ENCODE measurements at regions not wholly inside any gene's neighbourhood (a gene's known extent, or its start where the extent isn't known, plus 50 kb on each side); places are given as distances from the start of the nearest gene placed in this dataset.
"Not testable (repeated sequence)": the region's sequence is repeated elsewhere in the genome, so short reads cannot be mapped to it uniquely, and the experiment has no call there.

- not testable (repeated sequence) for DNase-seq
Measured at GRCh38 chr7:76918619-76919018, 113.5 kb downstream of the SPDYE17 start.

- not testable (repeated sequence) for DNase-seq
Measured at GRCh38 chr7:76914361-76914760, 117.8 kb downstream of the SPDYE17 start.

- not testable (repeated sequence) for DNase-seq
Measured at GRCh38 chr7:76912011-76912814, 119.9 kb downstream of the SPDYE17 start.

GRCh38 chr7:76904688-76905087, 127.5 kb downstream of the SPDYE17 start:
- not testable (repeated sequence) for DNase-seq

GRCh38 chr7:76901944-76902710, 130.0 kb downstream of the SPDYE17 start:
- not testable (repeated sequence) for DNase-seq

GRCh38 chr7:76898807-76899206, 133.4 kb downstream of the SPDYE17 start:
- DNase-seq = not testable (repeated sequence)

- not testable (repeated sequence) for DNase-seq
Measured at GRCh38 chr7:76897007-76897406, 135.2 kb downstream of the SPDYE17 start.

GRCh38 chr7:76895696-76896095, 136.5 kb downstream of the SPDYE17 start:
- not testable (repeated sequence) for DNase-seq

- DNase-seq = not testable (repeated sequence)
Measured at GRCh38 chr7:76891771-76892170, 140.4 kb downstream of the SPDYE17 start.

- DNase-seq = not testable (repeated sequence)
Measured at GRCh38 chr7:76879733-76880288, 152.3 kb downstream of the SPDYE17 start.

GRCh38 chr7:76875760-76876159, 156.4 kb downstream of the SPDYE17 start:
- not testable (repeated sequence) for DNase-seq

- DNase-seq = not testable (repeated sequence)
Measured at GRCh38 chr7:76870504-76870808, 161.7 kb downstream of the SPDYE17 start.

GRCh38 chr7:76867364-76867889, 164.7 kb downstream of the SPDYE17 start:
- not testable (repeated sequence) for DNase-seq

GRCh38 chr7:76863150-76863773, 168.9 kb downstream of the SPDYE17 start:
- not testable (repeated sequence) for DNase-seq

GRCh38 chr7:76862241-76862640, 169.9 kb downstream of the SPDYE17 start:
- DNase-seq = not testable (repeated sequence)

- DNase-seq = not testable (repeated sequence)
Measured at GRCh38 chr7:76859933-76860332, 172.2 kb downstream of the SPDYE17 start.

GRCh38 chr7:76854631-76855030, 177.5 kb downstream of the SPDYE17 start:
- DNase-seq = not testable (repeated sequence)

GRCh38 chr7:76852787-76853584, 179.2 kb downstream of the SPDYE17 start:
- DNase-seq = not testable (repeated sequence)

- DNase-seq = not testable (repeated sequence)
Measured at GRCh38 chr7:76852362-76852761, 179.8 kb downstream of the SPDYE17 start.

- not testable (repeated sequence) for DNase-seq
Measured at GRCh38 chr7:76851617-76852016, 180.5 kb downstream of the SPDYE17 start.

GRCh38 chr7:76849887-76850563, 182.1 kb downstream of the SPDYE17 start:
- DNase-seq = not testable (repeated sequence)
